ENCODE measurements at regions not wholly inside any gene's neighbourhood (a gene's known extent, or its start where the extent isn't known, plus 50 kb on each side); places are given as distances from the start of the nearest gene placed in this dataset.

DNA sequence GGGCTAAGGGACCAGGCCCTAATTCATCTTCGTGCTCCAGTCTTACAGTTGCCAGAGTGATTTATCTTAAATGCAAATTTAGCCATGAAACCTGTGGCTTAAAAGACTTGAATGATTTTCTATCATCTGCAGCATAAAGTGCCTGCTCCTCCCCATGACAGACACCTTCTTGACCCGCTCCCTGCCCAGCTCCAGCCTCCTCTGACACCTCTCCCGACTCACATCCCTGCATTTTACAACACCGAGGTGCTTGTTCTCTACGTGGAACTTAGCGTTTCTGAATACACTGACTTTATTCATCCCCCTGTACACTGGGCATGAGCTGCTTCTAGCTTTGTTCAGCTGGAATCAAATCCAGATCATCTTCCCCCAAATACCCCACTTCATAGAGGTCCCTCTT is 128.7 kb upstream of the MYO16 start:
- Histone ChIP-seq H3K27ac (no peak overlapping the region), H3K4me3 (no peak overlapping the region), H3K36me3 (no peaks in the 10 kb centered on the region), H3K4me1 (no peaks in the 10 kb centered on the region), H3K27me3 (peaks cover 0 to 26% of the 10 kb centered on the region in 2 donors), H3K9me3 (no peaks in the 10 kb centered on the region)
- TF ChIP-seq POLR2AphosphoS5 (IDR thresholded peaks at IDR 0.05) (no peak), POLR2A (IDR thresholded peaks at IDR 0.05) (no peak)
- TF ChIP-seq, protein P1, sequence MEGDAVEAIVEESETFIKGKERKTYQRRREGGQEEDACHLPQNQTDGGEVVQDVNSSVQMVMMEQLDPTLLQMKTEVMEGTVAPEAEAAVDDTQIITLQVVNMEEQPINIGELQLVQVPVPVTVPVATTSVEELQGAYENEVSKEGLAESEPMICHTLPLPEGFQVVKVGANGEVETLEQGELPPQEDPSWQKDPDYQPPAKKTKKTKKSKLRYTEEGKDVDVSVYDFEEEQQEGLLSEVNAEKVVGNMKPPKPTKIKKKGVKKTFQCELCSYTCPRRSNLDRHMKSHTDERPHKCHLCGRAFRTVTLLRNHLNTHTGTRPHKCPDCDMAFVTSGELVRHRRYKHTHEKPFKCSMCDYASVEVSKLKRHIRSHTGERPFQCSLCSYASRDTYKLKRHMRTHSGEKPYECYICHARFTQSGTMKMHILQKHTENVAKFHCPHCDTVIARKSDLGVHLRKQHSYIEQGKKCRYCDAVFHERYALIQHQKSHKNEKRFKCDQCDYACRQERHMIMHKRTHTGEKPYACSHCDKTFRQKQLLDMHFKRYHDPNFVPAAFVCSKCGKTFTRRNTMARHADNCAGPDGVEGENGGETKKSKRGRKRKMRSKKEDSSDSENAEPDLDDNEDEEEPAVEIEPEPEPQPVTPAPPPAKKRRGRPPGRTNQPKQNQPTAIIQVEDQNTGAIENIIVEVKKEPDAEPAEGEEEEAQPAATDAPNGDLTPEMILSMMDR (IDR thresholded peaks at IDR 0.05) = no peak
- intact Hi-C loops (cut with DNase I; ENCODE audit: low total_unique reads) = no loop called here
- no peak for DNase-seq (ENCODE audit: low spot score in 2 of 2)

DNA sequence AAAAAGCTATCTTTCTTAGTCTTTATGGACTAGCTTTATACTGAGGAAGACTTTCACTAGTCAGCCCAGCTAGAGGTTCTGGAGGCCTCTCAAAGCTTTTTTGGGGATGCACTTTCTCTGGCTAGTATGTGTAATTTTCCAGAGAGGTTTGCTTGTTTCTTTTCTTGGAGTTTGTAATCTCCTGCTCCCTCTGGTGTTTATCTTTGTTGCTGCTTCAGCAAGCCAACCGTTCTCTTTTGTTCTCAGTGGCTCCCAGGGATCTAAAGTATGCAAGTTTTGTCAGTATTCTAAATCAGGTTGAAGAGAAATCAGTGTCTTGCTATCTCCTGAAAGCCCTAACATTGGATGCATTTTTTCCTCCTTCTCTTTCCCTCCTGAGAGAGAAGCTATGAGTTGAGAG is 121.1 kb upstream of the MYO16 start:
- Histone ChIP-seq H3K4me3 (no peak overlapping the region), H3K4me1 (no peaks in the 10 kb centered on the region), H3K27ac (no peak overlapping the region), H3K36me3 (no peaks in the 10 kb centered on the region), H3K9me3 (peaks cover 0 to 5% of the 10 kb centered on the region in 2 donors), H3K27me3 (no peaks in the 10 kb centered on the region)
- DNase-seq (ENCODE audit: low spot score in 2 of 2) = no peak
- TF ChIP-seq, protein P1 (IDR thresholded peaks at IDR 0.05) = no peak
- TF ChIP-seq POLR2AphosphoS5 (IDR thresholded peaks at IDR 0.05) (no peak), POLR2A (IDR thresholded peaks at IDR 0.05) (no peak)
- intact Hi-C loops (cut with DNase I; ENCODE audit: low total_unique reads) = no loop called here

DNA sequence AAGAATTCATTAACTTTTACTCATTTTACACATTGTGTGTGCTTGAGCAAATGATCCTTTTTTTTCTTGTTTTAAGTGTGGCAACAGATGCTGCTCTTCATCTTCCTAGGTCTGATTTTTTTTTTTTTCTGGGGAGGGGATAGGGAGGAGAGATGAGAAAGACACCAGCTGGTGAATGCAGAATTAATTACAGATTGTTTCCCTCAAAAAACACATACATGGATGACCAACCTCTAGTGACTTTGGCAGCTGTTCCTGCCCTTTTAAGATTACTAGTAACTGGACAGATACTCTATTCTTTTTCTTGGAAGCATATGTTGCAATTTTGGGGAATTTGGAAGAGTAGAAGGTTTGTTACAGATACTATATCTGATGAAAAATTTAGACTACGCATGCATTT is 103.6 kb upstream of the MYO16 start:
- H3K36me3 ChIP-seq = no peaks in the 10 kb centered on the region
- no peak overlapping the region for H3K27ac ChIP-seq
- no peaks in the 10 kb centered on the region for H3K9me3 ChIP-seq
- intact Hi-C loops (cut with DNase I; ENCODE audit: low total_unique reads) = no loop called here
- TF ChIP-seq POLR2AphosphoS5 (IDR thresholded peaks at IDR 0.05) = no peak
- TF ChIP-seq, protein P1 (IDR thresholded peaks at IDR 0.05) = no peak
- no peak for TF ChIP-seq POLR2A (IDR thresholded peaks at IDR 0.05)
- no peak for DNase-seq (ENCODE audit: low spot score in 2 of 2)
- H3K4me3 ChIP-seq = no peak overlapping the region
- peaks cover 0 to 3% of the 10 kb centered on the region in 2 donors for H3K27me3 ChIP-seq
- no peaks in the 10 kb centered on the region for H3K4me1 ChIP-seq

DNA sequence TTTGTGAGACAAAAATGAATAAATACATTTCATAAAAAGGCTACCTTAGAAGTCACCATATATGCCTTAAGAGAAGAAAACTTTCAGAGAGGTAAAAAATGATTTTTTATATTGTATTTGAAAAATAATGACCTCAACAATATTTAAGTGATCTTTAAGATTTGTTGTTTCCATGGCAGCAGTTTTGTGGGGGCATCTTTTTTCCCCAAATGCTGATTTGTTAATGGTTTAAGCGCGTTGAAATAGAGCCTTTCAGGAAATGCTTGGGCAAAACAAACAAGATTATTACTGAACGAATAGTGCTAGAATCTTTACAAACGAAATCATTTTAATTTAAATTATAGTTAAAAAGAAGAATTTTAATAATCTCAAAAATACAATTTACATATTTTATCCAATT is 103.1 kb upstream of the MYO16 start:
- Histone ChIP-seq H3K4me3 (no peak overlapping the region), H3K9me3 (no peaks in the 10 kb centered on the region), H3K27me3 (peaks cover 0 to 4% of the 10 kb centered on the region in 2 donors), H3K36me3 (no peaks in the 10 kb centered on the region), H3K27ac (no peak overlapping the region), H3K4me1 (no peaks in the 10 kb centered on the region)
- TF ChIP-seq POLR2AphosphoS5 (IDR thresholded peaks at IDR 0.05) = no peak
- no peak for TF ChIP-seq POLR2A (IDR thresholded peaks at IDR 0.05)
- TF ChIP-seq, protein P1 (IDR thresholded peaks at IDR 0.05) = no peak
- intact Hi-C loops (cut with DNase I; ENCODE audit: low total_unique reads) = no loop called here
- DNase-seq (ENCODE audit: low spot score in 2 of 2) = no peak

DNA sequence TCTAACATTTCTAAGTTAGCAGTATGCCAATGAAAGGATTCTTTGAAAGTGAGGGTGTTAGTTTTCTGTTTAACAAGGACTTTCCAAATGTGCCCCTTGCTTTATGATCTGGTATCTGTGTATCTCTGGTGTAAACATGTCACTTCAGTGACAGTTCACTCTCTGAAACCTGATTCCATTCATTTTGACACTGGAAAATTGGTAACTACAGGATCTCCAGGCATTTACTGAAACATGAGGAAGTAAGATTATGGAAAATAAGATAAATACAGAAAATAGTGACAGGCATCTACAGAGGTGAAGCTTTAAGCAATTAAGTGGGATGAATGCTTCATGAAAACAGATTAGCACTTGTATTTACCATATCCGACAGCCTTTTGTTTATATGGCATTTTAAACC is 101.6 kb upstream of the MYO16 start:
- intact Hi-C loops (cut with DNase I; ENCODE audit: low total_unique reads) = no loop called here
- TF ChIP-seq, protein P1 (IDR thresholded peaks at IDR 0.05) = no peak
- TF ChIP-seq POLR2AphosphoS5 (IDR thresholded peaks at IDR 0.05) = no peak

More for the DNA sequence above, 101.6 kb upstream of the MYO16 start:
- no peak for DNase-seq (ENCODE audit: low spot score in 2 of 2)
- Histone ChIP-seq H3K4me3 (no peak overlapping the region), H3K27me3 (peaks cover 0 to 5% of the 10 kb centered on the region in 2 donors), H3K36me3 (no peaks in the 10 kb centered on the region), H3K4me1 (no peaks in the 10 kb centered on the region), H3K27ac (no peak overlapping the region), H3K9me3 (no peaks in the 10 kb centered on the region)
